GM21390 (cell line): ENCODE measurements at regions not wholly inside any gene's neighbourhood (a gene's known extent, or its start where the extent isn't known, plus 50 kb on each side); places are given as distances from the start of the nearest gene placed in this dataset.

Experiments used
- ATAC-seq: cut with Tn5 transposase; IDR thresholded peaks from one replicate; pipeline ENCODE4 v1.9.1; 2021; ENCODE audit not compliant: unreplicated experiment

DNA sequence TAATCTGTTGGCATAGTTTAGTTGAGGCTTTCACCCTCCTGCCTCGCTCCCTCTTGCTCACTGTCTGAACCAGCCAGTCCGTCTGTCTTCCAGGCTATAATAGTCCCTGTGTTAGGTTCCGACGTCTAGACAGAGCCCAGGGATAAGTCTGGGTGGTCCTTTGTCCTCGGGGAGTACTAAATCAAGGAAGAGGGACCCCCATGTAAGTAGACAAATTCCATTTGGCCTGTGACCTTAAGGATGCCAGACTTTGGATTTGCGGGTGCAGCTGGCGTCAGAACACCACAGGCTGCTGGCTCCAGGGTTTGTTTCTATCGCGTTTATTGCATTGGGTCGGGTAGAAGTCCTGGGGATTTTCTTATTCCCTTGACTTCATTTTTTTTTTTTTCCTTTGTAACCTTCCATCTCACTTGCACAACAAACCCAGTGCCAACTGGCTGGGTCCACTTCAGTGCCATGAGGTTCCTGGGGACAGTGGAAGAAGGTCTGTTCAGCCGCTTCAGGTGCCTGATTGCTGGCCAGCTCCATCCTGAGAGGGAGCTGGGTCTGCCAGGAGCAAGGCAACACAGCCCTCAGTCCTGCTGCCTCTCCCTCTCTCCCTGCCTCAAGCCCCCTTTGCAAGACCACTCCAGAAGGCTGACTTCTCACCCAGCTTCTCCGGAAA is 95.4 kb upstream of the KLHL25 start:
- ATAC-seq = no peak

DNA sequence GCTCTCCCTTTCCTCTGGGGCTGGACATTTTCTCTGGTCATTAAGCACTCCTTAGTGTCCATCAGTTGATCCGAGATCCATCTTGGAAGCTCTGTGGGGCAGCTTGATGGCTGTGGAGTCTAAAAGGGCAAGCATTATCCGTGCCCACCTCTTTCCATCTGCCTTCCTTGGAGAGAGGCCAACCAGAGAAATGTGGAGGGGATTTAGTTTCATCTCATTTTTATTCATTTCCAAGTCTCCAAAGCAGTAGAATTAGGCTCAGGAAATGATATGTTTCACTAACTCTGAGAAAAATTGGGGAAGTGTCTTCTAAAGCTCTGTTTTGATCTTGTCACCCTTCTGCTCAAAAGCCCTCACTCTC is 95.9 kb upstream of the KLHL25 start:
- ATAC-seq = no peak

DNA sequence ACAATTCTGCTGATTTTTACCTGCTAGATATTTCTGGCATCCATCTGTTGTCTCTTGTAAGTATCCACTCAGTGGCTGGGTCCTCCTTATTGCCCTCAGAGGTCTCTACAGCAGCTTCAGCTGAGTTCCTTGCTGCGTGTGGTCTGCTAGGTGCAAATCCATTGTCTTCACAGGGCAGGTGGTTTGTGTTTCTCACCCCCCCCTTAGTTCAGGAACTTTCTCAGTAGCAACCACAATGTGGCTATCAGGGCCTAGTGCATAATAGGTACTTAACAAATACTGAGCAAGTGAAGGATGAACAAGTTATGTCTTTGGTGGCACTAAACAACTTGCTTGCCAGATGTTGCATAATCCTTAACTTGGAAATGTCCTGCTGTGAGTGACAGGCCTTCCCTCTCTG is 96.7 kb upstream of the KLHL25 start:
- ATAC-seq = no peak

DNA sequence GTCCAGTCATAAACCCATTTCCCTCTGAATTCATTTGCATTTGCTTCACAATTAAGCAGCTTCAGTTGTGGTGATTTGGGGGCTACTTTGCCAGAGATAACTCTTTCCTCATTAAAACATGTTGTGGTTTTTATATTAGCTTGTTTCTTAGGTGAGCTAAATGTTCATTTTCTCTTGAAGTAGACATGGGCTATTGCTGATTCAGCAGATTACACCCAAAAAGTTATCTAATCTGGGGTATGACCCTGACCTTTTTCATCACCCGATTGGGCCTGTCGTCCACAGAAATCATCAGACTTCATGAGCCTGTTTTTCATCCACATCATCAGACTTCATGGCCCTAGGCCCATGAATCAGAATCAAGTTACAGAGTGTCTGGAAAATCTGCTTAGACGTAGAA is 97.5 kb upstream of the KLHL25 start:
- ATAC-seq = no peak

DNA sequence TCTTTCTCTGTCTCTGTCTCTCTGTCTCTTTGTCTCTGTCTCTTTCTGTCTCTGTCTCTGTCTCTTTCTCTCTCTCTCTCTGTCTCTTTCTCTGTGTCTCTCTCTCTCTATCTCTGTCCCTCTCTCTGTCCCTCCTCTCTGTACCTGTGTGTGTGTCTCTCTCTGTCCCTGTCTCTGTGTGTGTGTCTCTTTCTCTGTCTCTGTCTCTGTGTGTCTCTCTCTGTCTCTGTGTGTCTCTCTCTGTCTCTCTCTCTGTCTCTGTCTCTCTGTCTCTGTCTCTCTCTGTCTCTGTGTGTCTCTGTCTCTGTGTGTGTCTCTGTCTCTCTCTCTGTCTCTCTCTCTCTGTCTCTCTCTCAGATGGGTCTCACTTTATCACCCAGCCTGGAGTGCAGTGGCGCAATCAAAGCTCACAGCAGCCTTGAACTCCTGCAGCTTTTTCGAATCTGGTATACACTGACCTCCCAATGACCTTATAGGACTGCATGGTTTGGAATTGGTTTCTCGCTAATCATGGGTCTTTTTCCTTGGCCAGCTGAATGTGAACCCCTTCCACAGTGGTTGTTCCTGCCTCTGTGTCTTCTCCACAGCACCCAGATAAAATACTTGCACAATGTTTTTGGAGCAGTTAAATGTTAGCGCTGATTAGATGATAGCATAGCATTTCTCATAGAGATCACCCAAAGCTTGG is 102.6 kb upstream of the KLHL25 start:
- ATAC-seq = no peak

DNA sequence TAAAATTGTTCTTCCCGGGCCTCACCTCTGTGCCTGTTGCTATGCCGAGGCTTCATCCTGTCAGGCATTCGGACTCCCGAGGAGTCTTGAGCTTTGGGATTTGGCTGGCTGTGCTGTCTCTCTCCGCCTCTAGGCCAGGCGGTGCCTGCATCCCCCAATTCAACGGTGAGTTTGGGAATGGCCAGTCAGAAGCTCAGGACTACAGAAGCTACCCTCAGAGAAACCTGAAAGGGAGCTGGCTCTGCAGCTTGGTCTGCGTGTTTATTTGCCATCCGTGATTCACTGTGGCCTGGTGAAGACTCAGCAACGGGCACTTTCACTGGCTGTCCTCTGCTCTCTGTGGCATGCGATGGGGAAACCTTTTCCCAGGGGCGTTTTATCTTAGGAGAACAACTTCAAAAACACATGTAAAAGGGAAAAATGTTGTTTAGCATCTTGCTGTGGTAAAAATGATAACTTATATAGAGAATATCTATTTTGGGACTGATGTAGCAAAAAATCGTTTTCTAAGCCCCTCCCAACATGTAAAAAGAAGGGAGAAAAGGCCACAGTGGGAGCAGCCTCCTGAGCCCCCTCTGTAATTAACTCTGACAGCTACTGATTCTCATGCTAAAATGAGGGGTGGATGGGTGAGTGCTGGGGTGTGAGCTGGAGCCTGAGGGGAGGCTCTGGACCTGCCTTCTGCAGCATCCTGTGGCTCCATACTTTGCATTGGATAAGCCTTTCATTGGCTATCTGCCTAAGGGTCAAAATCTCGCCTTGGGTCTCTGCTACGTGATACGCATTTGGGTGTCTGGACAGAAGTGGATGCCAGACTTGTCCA is 103.4 kb upstream of the KLHL25 start:
- ATAC-seq = no peak

DNA sequence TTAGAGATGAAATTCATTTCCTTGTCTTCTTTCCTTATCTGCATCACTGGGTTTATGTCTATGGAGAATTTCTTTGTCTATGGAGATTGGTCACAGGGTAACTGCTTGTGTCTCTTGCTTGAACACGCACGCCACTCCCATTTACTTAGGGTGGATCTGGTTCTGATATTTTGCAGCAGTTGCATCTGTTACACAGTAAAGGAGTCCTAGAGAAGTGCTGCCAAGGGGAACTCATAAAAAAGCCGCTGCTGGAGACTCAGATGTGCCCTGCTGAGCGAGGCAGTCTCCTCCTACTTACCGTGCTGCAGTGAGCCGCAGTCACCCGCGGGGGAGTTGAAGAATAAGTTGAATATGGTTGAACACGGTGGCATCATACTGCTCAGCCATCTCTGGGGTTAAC is 105.2 kb upstream of the KLHL25 start:
- ATAC-seq = no peak

DNA sequence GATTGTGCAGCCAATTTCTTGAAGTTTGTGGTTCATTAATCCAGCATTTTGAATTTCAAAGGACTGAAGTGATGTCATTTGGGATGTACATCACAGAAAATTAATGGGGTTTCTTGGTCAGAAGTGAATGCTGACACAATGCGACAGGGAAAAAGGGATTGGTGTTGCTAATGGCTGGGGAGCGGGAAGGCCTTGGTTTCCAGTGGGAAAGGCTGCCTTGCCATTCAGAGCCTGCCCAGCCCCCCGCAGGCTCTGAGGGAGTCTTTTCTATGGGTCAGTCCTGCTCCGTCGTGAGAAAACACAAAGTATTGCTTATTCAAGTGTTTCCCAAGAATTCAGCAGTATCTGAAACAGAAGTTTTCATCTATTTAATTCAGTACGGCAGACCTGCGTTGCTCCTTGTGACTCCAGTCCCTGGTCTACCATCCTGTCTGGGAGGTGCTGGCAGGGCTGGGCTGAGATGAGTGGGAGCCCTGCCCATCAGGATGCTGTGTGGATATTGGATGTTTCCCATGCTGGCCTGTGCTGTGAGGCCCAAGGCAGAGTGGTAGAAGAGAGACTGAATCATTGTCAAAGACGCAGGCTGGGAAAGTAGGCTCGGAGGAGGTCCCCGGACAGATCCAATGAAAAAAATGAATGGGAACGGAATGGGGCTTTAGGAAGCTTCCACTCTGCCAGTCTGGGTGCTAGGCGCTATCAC is 111.2 kb upstream of the KLHL25 start:
- no peak for ATAC-seq

DNA sequence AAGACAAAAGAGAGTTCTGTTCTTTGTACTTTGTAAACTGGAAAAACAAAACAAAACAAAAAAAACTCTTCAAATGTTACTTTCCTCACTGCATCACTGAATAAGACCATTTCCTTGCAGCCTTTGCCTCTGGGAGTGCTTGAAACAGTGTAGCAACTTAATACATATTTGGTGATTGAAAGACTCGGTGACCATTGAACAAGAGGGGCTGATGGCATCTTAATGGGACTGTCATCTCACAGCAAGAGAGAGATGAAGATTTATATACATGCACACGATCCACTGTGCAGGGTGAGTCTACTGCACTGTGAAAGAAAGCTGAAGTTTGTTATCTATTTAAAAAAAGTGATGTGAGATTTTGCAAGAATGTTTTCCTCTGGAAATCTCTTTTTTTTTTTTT is 111.9 kb upstream of the KLHL25 start:
- ATAC-seq = no peak

DNA sequence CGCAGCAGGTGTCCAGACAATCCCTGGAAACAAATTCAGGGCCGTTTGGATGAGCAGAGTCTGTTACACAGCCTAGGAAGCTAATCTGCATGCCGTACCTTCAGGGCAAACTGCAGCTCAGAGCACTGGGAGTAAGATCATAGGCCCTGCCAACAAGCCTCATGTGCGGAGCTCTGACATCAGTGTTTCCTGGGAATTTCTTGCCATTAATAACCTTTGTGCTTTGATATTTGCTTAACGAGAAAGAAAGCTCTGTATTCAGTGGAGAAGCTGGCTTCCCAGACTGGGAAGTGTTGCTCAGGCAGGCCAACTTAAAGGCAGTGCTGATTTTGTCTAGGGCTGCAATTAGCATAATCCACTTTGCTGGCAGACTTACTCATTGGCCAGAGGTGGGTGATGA is 116.1 kb upstream of the KLHL25 start:
- ATAC-seq = no peak

DNA sequence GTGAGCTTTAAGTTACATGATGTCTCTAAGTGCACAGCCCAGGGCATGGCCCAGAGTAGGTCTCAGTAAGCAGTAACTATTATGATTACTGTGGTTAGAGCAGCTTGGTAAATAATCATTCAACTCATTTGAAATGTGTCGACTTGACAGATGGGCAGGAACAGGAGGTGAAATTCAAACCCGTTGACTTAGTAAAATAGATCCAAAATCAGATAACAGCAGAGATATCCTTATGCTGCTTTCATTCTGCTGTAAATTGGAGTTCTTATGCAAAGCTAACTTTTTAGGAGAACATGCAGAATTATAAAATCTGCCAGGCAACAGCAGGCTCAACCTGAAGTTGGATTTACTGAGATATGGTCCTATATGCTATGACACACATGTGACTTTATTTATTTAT is 118.7 kb upstream of the KLHL25 start:
- no peak for ATAC-seq

DNA sequence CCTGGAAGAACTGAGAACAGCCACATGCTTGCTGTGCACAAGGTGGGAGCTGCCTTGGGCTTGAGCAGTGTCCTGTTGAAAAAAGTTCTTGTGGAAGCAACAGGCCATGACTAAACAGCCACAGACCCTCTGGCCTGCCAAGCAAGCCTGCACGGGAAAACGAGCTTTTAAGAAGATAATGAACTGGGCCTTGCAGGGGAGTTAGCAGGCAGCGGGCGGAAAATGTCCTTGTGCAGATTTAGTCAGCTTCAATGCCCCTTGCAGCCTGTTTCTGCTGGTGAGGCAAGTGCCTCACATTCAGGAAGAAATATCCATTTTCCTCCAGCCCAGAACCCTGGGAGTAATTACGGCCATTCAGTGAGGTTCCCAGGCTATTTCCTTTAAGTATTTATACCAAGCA is 126.2 kb upstream of the KLHL25 start:
- no peak for ATAC-seq

DNA sequence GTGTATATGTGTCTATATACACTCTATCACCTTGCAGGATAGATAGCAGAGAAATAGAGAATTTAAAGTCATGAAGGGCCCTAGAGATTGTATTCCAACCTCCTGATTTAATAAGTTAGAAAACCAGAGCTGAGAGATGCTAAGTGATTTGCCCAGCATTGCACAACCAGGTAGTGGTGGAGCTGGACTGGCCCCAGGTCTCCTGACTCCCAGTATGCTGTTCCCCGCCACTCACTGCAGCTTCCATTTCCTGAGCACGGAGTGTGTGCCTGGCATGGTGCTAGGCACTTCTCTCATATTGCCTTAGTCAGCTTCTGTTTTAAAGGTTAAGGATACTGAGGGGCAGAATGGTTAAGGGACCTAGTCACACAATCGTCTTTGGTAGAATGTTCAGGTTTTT is 129.4 kb upstream of the KLHL25 start:
- no peak for ATAC-seq

DNA sequence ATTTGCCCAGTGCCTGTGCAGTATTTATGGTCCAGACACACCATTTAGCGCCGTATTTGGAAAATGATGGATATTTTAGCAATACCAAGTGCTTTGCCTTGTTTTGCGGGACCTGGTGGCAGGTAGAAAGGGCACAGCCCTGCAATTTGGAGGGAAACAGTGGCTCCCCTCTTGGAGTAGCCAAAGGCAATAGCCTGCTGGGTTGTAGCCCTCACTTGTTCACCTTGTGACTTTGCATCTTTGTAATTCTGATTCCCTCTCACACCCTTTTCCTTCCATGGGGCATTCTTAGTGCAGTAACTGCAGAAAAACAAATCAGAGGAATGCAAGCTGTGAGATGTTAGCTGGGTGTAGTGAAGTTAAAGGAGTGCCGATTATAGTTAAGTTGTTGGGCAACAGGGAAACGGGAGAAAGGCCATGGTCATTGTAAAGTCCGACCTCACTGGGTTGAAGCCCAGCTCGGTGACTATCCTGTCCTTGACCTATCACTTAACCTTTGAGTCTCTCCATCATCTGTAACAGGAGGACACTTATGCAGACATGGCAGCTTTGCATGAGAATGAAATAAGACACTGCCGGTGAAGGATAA is 131.0 kb upstream of the KLHL25 start:
- no peak for ATAC-seq

DNA sequence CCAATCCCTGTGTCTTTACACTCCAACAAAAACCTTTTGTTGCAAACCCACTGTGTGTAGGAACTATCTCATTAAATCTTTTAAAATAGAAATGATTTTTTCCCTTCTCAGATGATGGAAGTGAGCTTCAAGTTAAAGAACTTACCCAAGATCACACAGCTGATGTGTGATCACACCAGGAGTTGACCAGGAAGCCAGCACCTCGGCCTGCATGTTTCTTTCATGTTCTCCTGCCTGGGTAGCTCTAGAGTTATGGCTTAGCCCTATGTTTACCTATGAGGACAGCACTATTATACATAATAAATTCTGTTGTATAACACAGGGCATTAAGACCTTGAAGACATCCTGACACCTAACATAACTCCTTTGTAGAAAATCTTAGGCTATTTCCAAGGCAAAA is 132.1 kb upstream of the KLHL25 start:
- ATAC-seq = no peak

DNA sequence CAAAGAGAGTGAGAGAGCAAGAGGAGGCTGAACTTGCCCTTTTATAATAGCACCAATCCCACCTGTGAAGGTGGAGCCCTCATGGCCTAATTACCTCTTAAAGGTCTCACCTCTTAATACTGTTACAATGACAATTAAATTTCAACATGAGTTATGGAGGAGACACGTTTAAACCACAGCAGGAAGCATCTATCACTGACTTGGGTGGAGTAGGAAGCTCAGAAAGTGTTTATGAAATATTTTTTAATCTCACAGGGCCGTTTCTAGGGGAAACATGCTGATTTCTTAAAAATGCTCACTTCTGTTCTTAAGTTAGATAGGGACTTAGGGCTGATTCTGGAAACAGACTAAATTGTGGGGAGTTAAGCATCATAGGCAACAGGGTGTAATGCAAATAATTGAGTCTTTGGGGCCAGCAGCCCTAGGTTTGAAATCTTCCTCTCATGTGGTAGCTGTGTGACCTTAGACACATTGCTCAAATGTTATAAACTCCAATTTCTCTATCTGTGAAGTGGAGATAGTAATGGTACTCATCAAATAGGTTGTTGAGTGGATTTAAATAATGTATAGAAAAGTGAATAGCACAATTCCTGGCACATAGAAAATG is 133.3 kb upstream of the KLHL25 start:
- no peak for ATAC-seq

DNA sequence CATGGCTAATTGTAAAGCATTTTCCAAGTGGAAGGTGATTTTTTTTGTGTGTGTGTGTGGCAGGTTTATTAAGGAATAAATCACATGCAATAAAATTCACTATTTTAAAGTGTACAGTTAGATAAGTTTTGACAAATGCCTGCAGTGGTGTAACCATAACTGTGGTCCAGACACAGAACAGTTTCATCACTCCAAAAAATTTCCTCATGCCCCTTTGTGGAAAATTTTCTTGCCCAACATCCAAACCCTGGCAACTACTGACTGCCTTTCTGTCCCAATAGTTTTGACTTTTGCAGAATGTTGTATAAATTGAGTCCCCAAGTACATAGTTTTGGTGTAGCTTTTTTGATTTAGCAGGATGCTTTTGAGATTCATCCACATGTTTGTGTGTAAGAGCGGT is 135.1 kb upstream of the KLHL25 start:
- no peak for ATAC-seq

DNA sequence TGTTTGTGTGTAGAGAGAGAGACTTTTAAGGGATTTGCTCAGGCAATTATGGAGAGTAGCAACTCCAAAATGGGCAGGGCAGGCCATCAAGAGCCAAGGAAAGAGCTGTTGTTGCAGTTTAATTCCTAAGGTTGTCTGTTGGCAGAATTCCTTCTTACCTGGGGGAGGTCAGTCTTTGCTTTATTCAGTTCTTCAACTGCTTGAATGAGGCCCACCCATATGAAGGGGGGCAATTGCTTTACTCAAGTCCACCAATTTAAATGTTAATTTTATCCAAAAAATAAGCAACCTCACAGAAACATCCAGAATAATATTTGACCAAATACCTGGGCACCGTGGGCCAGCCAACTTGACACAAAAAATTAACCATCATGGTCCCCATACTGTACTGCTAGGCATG is 137.7 kb upstream of the KLHL25 start:
- ATAC-seq = no peak

DNA sequence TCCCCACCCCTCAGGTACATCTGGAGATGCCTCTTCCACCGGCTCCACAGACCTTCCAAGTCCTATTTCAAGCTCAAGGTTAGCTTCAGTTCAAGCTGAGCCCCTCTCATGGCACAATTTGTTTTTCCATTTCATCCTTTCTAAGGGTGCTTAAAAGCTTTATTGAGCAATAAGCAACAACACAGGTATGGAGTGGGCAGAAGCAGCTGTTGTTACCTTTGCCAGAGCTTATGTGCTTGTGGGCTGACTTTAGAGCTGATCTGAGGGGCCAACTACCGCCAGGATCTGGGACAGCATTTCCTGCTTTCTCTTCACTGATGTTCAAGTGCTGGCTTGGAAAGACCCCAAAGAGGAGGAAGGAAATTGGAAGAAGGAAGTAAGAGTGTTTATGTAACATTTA is 140.0 kb upstream of the KLHL25 start:
- ATAC-seq = no peak

DNA sequence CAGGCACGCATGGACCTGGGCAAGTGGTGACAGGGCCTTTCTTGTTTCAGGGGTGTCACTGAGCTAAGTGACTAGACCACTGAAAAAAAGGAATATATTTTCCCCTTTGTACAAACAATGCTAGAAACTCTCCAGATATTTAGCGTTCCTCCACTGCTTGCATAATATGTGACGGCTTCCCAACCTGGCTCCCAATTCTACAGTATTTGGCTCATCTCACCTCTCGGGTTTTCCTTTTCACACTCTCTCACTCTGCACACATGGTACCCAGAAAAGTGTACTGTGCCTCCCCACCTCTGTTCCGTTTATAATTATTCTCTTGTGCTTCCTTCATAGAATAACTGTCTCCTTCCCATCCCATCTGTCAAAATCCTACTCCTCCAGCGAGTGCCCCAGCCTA is 140.5 kb upstream of the KLHL25 start:
- ATAC-seq = no peak

DNA sequence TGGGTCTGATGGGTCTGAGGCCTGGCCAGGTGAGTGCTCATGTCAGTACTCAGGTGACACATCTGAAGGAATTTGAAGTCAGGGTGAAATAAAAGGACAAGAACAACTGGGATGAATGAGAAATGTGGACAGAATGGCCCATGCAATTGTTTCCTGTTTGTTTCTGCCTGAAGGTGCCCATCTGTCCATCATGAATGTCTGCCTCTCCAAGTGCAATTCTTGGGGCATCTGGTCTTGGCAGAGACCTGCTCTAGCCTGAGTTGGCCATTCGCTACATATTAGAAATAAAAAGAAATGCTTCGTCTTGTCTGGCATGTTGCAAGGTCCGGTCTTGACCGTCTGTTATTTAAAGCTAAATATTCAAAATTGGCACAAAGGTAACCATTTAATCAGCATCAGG is 142.0 kb upstream of the AGBL1 start:
- ATAC-seq = no peak
